MG63 (cell line): ENCODE measurements at regions not wholly inside any gene's neighbourhood (a gene's known extent, or its start where the extent isn't known, plus 50 kb on each side); places are given as distances from the start of the nearest gene placed in this dataset.

ENCODE experiments used
- DNase-seq: peaks from one replicate; pipeline ENCODE4 v3.0.0-alpha.2; 2020
- H3K27me3 ChIP-seq: fragments of 250-450 bp; sonication (Bioruptor Pico); 2 replicates; pipeline ENCODE4 v1.5.1; 2020; ENCODE audit warnings: mild to moderate bottlenecking, moderate library complexity
- H3K36me3 ChIP-seq: fragments of 250-450 bp; sonication (Bioruptor Pico); 2 replicates; pipeline ENCODE4 v1.5.1; 2020; ENCODE audit warnings: mild to moderate bottlenecking, moderate library complexity
- H3K4me3 ChIP-seq: fragments of 250-450 bp; sonication (Bioruptor Pico); 2 replicates; pipeline ENCODE4 v1.5.1; 2020; ENCODE audit warnings: mild to moderate bottlenecking, moderate library complexity
- H3K9me3 ChIP-seq: fragments of 250-450 bp; sonication (Bioruptor Pico); 2 replicates; pipeline ENCODE4 v1.5.1; 2020; ENCODE audit warnings: mild to moderate bottlenecking, moderate library complexity

DNA sequence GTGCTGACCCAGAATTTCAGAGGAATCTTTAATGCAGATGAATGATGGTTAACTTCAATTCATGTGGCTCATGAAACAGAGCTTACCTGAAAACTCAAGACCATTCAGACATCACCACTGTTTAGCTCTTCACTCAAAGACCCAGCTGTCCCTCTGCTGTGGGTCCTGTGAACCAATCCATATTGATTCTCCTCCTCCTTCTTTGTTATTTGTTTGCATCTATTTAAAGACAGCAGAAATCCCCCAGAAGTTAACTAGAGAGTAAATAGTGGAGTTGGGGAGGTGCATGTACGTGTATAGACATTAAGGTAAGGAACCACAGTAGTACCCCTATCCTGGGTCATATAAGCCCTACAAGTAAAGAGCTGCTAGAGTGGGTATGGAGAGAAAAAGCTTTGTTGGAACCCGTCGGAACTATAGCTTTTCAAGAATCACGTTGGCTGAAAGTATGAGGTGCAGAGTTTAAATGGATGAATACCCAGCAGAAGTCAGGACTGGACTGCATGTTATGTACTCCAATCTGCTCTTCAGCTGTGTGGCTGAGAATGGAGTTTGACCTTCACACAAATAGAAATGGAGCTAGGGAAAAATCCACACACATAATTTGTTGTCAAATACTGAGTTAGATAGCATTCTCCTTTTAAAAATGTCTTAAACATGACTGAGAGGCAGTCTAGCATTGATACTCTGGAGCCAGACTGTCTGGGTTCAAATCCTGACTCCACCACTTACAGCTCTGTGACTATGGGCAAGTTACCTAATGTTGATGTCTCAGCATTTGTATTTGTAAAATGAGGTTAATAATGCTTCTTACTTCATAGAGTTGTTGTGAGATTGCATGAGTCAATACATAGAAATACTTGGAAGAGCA, 81.7 kb upstream of the HK2 start:
- H3K27me3 ChIP-seq: no peaks in the 10 kb centered on the region
- no peak overlapping the region for H3K4me3 ChIP-seq
- H3K9me3 ChIP-seq: peaks cover 4% of the 10 kb centered on the region
- no peaks in the 10 kb centered on the region for H3K36me3 ChIP-seq
- no peak for DNase-seq

DNA sequence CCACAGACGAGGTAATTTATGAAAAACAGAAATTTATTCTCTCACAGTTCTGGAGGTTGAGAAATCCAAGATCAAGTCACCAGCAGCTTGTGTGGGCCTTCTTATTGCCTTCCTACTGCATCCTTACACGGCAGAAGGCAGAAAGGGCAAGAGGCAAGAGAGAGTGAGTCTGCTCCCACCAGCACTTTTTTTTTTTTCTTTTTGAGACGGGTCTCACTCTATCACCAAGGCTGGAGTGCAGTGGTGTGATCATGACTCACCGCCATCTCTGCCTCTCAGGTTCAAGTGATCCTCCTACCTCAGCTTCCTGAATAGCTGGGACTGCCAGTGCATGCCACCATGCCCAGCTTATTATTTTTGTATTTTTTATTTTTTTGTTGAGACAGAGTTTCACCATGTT, 78.5 kb upstream of the HK2 start:
- no peaks in the 10 kb centered on the region for H3K36me3 ChIP-seq
- no peak for DNase-seq
- no peak overlapping the region for H3K4me3 ChIP-seq
- peaks cover 7% of the 10 kb centered on the region for H3K9me3 ChIP-seq
- H3K27me3 ChIP-seq: no peaks in the 10 kb centered on the region

- no peaks in the 10 kb centered on the region for H3K36me3 ChIP-seq
- no peak for DNase-seq
- no peak overlapping the region for H3K4me3 ChIP-seq
- peaks cover 7% of the 10 kb centered on the region for H3K9me3 ChIP-seq
- H3K27me3 ChIP-seq: no peaks in the 10 kb centered on the region
Measured at GRCh38 chr2:74756356-74756890, 77.5 kb upstream of the HK2 start.

- Histone ChIP-seq H3K36me3 (no peaks in the 10 kb centered on the region), H3K27me3 (no peaks in the 10 kb centered on the region), H3K9me3 (peaks cover 7% of the 10 kb centered on the region), H3K4me3 (no peak overlapping the region)
- DNase-seq: no peak
Measured at GRCh38 chr2:74759986-74760385, 73.9 kb upstream of the HK2 start.

DNA sequence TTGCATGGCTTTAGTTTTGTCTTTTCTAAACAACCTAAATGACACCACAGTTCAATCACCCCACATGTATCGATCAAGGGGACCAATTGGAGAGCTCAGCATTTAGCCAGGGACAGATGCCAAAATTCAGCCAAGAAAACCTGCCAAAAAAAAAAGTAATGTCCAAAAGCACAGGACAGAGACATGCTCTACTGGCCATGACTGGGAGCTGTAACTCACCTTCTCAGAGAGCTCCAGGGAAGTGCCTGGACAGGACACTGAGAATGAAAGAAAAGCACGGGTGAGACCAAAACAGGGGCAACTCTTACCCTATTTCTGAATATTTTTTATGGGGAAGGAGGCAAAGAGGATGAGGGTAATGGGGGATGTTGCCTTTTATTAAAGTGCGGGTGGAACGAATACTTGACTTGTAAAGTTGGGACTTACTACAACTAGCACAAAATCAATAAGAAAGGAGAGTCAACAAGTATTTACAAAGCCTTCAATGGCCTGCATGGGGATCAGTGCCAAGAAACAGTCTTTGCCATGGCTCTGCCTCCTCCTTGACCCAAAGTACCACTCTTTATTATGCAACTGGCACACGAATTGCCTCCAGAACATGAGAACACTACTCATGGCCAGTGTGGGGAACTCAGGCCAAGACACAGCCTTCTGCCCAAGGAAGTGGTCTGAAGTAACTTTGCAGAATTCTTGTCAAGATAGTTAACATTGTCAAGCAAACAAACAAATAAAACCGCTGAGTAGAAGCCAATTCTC, 72.9 kb upstream of the HK2 start:
- no peaks in the 10 kb centered on the region for H3K27me3 ChIP-seq

DNA sequence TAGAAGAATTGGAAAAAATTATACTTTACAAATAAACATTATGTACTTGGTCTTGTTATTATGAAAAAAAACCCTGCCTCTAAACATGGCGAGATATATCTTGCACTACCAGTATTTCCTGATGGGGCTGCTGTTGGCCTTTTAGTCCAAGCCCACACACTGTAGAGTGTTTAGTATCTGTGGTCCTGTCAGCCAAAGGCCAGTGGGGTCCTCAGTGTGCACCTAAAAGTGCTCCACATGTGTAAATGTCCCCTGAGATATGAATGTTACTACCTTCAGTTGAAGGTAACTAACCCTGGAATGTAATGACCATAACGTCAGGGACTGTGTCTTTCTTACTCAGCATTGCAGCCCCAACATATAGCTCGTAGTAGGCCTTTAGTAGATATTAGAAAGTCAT, 71.1 kb upstream of the HK2 start:
- Histone ChIP-seq H3K4me3 (no peak overlapping the region), H3K9me3 (peaks cover 3% of the 10 kb centered on the region), H3K36me3 (no peaks in the 10 kb centered on the region), H3K27me3 (no peaks in the 10 kb centered on the region)
- DNase-seq: no peak

More for the DNA sequence above, 72.9 kb upstream of the HK2 start:
- no peak overlapping the region for H3K4me3 ChIP-seq
- no peaks in the 10 kb centered on the region for H3K36me3 ChIP-seq
- peak; percentile 79 for DNase-seq
- peaks cover 7% of the 10 kb centered on the region for H3K9me3 ChIP-seq

DNA sequence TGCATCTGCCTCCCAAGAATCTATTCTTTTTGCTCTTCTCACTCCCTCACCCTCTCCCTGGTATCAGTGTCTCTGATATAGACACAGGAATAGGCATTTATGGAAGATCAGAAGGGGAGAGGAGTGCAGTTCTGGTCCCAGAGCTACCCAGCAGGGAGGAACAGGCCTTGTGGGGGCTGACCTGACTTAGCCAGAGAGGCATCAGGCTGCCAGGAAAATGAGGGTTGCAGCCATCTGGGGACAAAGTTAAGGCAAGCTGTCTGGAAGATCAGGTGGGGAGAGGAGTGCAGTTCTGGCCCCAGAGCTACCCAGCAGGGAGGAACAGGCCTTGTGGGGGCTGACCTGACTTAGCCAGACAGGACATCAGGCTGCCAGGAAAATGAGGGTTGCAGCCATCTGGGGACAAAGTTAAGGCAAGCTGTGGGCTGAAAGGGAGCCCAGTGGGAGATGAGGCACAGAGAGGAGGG, 69.9 kb upstream of the HK2 start:
- DNase-seq: peak; percentile 21

DNA sequence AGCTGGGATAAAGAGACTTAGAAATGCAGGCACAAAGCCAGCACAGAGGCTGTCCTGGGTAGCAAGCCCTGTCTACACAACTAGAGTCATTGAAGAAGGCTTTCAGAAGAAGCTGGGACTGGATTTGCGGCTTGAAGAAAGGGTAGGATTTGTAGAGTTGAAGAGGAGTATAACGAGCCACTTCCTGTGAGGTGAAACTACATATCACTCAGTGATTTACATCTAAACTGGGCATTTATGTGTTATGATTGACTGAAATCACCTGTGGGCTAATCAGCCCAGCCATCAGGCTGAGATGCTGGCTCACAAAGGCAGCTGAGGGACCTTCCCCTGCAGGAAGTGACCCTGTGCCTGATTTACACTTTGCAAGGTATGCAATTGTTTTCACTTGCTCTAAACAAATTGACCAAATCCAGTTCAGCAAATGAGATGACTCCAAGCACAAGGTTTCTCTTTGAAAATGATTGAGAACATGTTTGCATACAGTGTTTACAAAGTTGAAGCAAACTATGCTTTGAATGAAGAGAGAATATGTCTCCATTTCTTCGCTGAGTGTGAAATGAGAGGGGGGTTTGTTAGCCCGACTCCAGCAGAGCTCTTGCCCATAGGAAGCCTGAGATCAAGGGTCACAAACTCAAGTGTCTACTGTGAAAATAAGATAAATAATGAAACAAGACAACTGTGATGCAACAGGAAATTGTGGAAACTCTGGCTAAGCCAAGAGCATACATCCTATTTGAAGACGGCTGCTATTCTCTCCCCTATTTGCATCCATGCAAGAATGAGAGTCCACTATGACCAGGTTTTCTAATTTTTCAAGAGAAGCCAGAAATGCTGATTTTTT, 69.3 kb upstream of the HK2 start:
- no peaks in the 10 kb centered on the region; the same call in 1 of the 2 replicates for H3K9me3 ChIP-seq
- no peaks in the 10 kb centered on the region for H3K36me3 ChIP-seq
- no peak for DNase-seq
- H3K27me3 ChIP-seq: no peaks in the 10 kb centered on the region
- H3K4me3 ChIP-seq: no peak overlapping the region

More for the DNA sequence above, 69.9 kb upstream of the HK2 start:
- no peak overlapping the region for H3K4me3 ChIP-seq
- no peaks in the 10 kb centered on the region; the same call in 1 of the 2 replicates for H3K9me3 ChIP-seq
- no peaks in the 10 kb centered on the region for H3K27me3 ChIP-seq
- no peaks in the 10 kb centered on the region for H3K36me3 ChIP-seq

DNA sequence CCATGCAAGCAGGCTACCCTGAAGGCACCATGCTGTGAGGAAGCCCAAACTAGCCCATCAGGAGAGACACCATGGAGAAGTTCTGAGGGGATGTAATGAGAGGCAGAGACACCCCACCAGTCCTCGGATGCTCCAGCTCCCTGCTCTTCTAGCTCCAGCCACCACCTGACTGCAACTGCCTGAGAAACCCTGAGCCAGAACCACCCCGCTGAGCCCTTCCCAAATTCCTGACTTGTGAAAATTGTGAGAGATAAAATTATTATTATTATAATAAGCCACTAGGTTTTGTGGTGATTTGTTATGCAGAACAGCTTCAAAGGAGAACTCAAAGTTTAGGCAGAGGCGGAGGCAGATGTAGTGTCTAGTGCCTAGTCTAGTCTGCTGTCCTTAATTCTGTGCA, 67.1 kb upstream of the HK2 start:
- no peaks in the 10 kb centered on the region for H3K27me3 ChIP-seq
- H3K36me3 ChIP-seq: no peaks in the 10 kb centered on the region
- no peak for DNase-seq
- H3K9me3 ChIP-seq: no peaks in the 10 kb centered on the region
- no peak overlapping the region for H3K4me3 ChIP-seq

DNA sequence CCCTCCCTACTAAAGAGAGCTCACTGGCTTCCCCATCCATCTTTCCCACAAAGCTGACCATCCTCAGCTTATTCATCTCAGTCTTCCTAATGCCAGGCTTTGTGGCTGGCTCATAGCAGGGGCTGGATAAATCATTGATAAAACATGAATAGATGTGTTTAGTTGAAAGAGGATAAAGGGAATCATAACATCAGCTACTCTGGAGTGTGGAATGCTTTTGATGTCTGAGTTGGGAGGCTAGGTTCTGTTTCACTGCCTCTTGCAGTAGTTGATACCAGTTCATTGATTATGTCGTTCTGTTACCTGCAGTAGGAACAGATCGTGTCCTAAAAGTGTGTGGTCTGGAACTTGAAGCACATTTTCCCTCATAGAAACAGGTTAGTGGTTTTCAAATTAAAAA, 66.3 kb upstream of the HK2 start:
- Histone ChIP-seq H3K36me3 (no peaks in the 10 kb centered on the region), H3K27me3 (no peaks in the 10 kb centered on the region), H3K9me3 (no peaks in the 10 kb centered on the region), H3K4me3 (no peak overlapping the region)
- no peak for DNase-seq

DNA sequence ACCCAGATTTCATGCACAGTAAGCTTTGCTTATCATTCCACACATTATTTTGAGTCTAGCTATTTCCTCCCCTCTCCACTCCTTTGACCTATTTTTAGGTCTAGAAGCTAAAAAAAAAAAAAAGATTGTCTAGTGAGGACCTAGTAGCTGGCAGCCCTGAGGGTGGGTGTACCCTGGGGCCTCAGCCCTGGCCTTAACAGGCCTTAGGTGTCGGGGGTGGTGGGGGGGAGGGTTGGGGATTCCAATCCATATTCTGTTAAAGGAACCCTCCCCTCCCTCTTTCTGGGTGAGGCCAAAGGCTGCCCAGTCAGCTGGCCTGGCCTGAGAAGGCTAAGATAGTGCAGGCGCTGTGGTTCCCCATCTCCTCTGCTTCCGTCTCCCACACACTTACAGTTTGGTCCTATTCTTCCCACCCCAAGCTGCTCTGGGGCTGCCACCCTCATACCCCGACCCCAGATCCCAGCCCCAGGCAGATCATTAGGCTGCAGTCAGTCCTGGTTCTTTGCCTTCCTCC, 65.5 kb upstream of the HK2 start:
- H3K9me3 ChIP-seq: no peaks in the 10 kb centered on the region
- DNase-seq: no peak
- no peaks in the 10 kb centered on the region for H3K36me3 ChIP-seq
- no peaks in the 10 kb centered on the region for H3K27me3 ChIP-seq
- H3K4me3 ChIP-seq: no peak overlapping the region

- DNase-seq: no peak
Measured at GRCh38 chr2:74772046-74772445, 61.9 kb upstream of the HK2 start.

GRCh38 chr2:74777161-74777900, 56.6 kb upstream of the HK2 start:
- no peaks in the 10 kb centered on the region for H3K27me3 ChIP-seq
- no peak for DNase-seq
- no peak overlapping the region for H3K4me3 ChIP-seq
- no peaks in the 10 kb centered on the region for H3K9me3 ChIP-seq
- no peaks in the 10 kb centered on the region for H3K36me3 ChIP-seq

More at GRCh38 chr2:74772046-74772445, 61.9 kb upstream of the HK2 start:
- no peak overlapping the region for H3K4me3 ChIP-seq
- H3K36me3 ChIP-seq: no peaks in the 10 kb centered on the region
- H3K27me3 ChIP-seq: no peaks in the 10 kb centered on the region
- no peaks in the 10 kb centered on the region for H3K9me3 ChIP-seq

- no peaks in the 10 kb centered on the region for H3K36me3 ChIP-seq
- no peaks in the 10 kb centered on the region for H3K9me3 ChIP-seq
- no peak for DNase-seq
- no peak overlapping the region for H3K4me3 ChIP-seq
- H3K27me3 ChIP-seq: no peaks in the 10 kb centered on the region
Measured at GRCh38 chr2:74778381-74779264, 55.3 kb upstream of the HK2 start.

- Histone ChIP-seq H3K9me3 (no peaks in the 10 kb centered on the region), H3K27me3 (no peaks in the 10 kb centered on the region)
- DNase-seq: no peak
Measured at GRCh38 chr2:74779265-74779558, 54.7 kb upstream of the HK2 start.

More at GRCh38 chr2:74779265-74779558, 54.7 kb upstream of the HK2 start:
- no peak overlapping the region for H3K4me3 ChIP-seq
- no peaks in the 10 kb centered on the region for H3K36me3 ChIP-seq
